HG02678 (cell line): ENCODE measurements at regions not wholly inside any gene's neighbourhood (a gene's known extent, or its start where the extent isn't known, plus 50 kb on each side); places are given as distances from the start of the nearest gene placed in this dataset.

Source experiments
- ATAC-seq: cut with Tn5 transposase; IDR thresholded peaks from one replicate; pipeline ENCODE4 v1.9.1; 2021; ENCODE audit warnings: mild to moderate bottlenecking, moderate library complexity; ENCODE audit not compliant: unreplicated experiment

DNA sequence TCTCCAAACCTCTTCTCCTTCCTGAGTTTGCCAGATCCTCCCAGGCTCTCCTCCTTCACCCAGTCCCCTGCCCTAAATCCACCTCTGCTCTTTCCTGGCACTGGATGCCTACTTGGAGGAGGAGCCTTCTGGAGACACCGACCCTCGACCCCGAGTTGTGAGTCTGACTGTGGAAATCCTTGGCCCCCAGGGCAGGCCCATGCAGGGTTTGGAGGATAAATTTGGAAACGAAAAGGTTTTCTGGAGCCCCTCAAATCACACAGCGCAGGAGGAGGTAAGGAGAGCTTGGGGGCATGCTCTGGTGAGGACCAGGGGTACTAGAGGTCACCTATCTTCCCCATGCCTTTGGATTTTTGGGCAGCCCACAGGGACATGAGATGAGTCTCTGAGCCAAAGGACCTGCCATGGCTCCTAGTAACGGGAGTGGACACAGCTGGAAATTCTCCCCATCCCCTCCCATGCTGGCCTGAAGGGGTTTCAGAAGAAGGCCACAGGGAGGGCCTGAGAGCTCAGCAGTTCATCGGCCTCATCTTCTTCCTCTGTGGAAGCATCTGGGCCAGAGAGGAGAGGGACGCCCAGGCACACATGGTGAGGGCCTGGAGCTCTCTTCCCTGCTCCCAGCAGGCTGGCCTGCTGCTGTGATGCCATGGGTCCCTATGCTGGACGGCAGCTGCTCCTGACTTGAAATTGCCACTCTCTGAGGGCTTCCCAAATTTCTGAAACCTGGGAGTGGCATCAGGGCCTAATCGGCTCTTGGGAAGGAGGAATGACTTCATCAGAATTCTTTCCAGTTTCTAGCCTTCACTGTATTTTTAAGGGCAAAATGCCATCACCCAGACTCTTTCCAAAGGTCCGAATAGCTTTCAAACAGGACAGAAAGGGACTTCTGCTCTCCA is 68.6 kb upstream of the ITGA11 start:
- ATAC-seq, result no peak

DNA sequence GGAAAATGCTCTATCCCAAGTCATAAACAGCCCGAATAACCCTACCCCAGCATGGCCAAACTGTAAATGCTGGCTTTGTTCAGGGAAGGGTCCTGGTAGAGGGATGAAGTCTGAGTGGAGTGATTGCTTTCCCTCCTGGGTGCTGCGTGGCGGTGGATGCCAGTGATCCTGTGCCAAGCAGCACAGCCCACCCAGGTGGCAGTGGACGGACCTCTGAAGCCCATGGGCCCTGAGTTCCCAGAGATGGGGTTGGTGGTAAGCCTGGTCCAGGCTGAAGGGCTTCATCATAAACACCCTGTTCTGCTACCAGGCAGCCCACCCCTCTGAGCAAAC is 69.3 kb upstream of the ITGA11 start:
- ATAC-seq, result no peak

DNA sequence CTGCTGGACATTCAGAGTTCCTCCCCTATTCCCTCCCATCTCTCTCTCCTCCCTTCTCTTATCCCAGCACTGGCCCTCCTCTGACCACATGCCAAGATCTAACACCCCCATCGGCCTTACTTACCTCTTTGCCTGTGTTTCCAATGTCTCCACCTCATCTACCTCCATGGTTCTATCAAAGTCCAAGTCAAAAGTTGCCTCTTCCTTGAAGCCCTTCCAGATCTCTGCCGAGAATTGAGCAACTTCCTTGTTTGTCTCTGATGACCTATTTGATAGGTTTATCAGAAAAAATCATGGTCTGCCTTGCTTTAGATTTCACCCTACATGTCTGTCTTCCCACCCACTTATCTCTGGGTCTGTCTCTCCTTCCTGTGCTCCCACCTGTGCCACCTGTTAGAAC is 69.7 kb upstream of the ITGA11 start:
- ATAC-seq, result no peak

DNA sequence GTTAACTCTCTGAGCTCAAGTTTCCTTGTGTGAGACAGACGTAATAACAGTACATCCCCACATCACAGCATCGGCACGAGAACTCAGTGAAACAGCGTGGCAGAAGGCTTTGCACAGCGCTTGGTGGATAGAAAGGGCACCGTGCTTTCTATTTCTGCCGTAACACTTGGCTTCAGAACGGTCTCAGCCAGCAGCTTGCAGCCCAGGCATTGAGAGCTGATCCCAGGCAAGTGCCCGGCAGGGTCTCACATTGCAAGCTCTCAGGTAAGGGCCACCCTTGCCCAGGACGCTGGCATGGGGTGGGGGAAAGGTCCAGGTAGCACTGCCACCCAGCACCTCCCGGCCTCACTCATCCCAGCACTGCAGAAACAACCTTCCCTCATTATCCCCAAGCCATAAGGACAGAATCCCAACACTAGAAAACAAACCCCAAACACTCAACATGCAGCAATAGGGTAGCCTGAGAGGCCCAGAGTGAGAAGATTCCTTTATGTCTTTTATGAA is 70.5 kb upstream of the ITGA11 start:
- no peak for ATAC-seq

DNA sequence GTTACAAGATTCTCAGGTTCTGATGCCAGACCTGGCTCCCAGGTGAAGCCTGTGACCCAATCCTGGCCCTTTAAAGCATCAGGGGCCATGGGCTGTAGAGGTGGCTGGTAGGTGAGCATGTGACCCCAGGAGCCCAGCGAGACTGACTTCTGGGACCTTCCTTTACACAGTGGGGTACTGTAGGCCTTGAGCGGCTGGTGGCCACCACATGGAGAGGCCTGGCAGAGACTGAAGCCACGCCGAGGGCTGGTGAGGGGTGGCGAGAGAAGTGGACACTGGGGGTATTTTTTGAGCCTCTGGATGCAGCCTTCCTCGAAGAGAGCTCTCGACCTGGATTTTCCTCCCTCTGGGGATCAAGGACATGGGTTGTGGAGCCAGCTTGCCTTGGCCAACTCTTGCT is 71.2 kb upstream of the ITGA11 start:
- ATAC-seq, result no peak

DNA sequence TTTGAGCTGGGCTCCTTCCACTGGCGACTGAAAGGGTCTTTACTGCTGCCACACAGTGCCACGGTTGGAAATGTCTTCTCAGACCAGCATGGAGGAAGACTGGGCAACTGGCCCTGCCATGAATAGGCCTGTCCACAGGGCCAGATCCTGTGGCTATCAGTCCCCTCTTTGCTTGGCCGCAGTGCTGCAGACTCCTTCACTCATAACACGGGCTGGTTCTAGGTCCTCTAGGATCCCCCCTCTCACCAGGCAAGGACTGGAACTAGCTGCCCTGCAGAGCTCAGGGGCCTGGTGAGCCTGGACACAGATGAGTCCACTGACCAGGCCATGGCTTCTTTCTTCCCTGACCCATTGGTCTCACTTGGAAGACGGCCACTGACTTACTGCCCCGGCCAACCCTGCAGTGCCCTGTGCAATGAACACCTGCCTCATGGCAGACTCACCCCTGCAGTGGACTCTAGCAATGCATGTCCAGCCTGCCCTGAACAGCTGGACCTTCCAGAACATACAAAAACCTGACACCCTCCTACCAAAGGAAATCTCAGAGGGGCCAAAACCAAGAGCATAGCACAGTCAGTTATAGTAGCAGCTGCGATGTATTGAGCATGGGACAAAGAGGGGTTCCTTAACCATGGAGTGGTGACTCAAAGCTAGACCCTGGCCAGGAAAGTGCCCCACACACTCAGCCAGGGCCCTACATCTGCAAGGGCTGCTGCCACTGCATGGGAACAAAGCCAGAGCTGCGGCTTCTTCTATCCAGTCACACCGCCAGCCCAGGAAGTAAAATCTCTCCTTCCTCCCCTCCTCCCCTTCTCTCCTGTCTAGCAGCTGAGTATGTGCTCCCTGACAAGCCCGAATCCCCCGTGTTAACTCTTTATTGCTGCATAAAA is 72.1 kb upstream of the ITGA11 start:
- no peak for ATAC-seq

DNA sequence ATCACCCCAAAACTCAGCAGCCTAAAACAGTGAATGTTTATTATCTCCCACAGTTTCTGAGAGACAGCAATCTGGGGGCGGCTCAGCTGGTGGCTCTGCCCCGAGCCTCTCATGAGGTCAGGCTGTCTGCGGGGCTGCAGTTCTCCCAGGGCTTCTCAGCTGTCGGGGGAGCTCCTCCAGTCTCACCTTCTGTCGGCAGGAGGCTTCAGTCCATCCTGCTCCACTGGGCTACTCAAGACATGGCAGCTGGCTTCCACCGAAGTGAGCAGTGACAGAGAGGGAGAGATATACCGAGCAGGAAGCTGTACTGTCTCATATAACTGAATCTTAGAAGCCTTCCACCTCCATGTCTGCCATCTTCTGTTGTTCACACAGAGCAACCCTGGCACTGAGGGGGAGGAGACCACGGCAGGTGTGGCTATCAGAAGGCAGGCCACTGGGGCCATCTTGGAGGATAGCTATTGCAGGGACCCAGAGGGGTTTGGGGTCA is 72.8 kb upstream of the ITGA11 start:
- ATAC-seq, result no peak

DNA sequence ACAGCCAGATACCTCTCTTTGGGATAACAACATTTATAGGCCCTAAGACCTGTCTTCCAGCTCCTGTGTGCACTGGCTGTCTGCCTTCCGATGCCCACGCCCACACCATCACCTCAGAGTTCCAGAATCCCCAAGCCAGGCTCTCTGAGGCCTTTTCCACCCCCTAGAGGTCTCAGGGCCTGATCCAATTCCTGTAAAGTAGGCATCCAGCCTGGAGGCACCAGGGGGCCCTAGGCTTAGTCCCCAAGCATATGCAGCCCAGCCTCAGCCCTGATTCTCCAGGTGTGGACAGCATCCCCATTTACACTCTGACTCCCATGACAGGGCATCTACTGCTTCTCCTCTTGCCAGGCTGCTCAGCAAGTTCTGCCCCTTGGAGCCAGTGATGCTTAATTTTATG is 72.7 kb upstream of the CORO2B start:
- no peak for ATAC-seq

DNA sequence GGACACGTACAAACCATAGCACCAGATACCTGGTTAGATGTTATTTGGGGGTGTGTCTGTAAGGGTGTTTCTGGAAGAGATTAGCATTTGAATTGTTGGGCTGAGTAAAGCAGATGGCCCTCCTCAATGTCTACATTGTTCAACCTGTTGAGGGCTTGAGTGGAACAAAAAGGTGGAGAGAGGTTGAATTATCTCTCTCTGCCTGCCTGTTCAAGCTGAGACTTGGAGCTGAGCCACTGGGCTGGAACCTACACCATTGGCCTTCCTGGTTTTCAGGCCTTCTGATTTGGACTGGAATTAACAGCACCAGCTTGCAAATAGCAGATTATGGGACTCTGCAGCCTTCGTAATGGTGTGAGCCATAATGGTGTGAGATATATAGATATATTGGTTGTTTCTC is 71.3 kb upstream of the CORO2B start:
- no peak for ATAC-seq

DNA sequence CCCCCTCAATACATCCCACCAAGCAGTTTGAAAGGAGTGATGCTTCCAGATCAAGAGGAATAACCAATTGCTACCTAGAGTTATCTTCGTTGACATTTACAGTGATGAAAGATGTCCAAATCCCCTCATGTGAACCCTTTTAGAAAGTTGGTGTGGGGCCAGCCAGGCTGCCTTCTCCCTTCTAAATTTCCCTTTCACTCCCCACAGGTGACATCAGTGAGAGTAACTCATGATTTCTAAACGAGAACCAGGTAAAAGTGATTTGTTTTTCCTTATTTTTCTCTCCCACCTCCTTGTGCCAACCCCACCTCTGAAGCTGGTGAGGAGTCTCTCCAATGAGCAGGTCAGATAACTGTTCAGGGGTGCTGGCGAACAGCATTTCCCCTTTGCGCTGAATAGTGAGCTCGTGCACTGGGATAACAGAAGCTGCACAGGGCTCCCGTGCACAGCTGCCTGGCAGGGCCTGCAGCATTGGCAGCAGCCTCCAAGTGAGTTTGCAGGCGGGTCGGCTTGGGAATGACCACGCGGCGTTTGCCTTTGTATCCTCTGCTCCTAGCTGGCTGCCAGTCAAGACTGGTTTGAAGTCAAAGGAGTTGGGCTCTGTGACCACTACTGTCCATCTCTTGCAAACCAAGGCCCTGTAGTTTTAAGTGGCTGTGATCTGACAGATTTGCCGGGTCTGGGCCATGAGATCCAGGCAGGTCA is 70.2 kb upstream of the CORO2B start:
- ATAC-seq, result no peak

DNA sequence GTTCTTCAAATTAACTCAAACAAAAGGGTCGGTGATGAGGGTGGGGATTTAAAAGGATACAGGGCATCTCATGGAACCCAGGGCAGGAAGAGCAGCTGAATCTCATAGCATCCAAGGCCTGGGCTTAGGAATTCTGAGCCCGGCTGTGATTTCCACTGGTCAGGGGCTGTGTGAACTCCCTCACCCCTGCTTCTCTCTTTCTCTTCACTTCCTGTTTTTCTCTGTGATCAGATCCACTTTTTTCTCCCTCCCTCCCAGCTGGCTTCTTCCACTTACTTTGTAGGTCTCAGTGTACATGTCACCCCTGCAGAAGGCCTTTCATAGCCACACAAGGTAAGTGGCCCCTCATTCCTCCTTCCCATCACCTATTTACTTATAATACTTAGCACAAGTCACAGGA is 68.2 kb upstream of the CORO2B start:
- ATAC-seq, result no peak

DNA sequence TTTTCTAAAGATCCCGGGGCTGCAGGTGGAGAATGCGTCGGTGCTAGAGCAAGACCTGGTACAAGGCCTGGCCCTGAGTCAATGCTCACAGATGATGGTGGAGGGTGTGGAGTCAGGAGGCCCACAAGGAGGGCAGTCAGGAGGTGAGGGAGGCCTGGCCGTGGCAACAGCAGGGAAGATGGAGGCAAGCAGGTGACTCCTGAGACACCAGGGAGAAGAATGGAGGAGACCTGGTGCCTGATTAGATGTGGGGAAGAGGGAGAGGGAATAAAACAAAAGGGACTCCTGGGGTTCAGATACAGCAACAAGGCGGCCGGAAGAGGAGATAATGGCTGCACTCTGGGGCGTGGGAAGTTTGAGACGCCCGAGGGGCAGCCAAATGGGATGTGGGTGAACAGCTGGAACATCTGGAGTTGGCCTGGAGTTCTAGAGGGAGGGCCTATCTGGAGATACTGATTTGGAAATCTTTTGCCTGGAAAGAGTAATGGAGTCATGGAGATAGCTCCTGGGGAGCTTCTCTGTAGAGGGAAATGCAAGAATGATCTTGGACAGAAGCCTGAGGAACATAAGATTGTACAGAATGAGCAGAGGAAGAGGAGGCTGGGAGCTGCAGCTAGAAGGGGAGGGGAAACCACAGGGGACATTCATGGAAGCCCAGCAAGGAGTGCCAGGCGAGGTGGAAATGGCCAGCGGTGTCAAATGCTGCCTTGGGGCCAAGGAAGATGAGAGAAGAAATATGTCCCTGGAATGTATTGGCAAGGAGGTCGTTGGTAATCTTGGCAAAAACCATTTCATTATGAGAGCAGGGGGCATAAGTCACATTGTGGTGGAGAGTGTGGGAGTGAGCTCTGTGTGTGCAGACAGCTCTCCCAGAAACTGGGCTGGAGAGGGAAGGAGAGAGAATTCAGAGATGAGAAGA is 67.5 kb upstream of the CORO2B start:
- no peak for ATAC-seq

DNA sequence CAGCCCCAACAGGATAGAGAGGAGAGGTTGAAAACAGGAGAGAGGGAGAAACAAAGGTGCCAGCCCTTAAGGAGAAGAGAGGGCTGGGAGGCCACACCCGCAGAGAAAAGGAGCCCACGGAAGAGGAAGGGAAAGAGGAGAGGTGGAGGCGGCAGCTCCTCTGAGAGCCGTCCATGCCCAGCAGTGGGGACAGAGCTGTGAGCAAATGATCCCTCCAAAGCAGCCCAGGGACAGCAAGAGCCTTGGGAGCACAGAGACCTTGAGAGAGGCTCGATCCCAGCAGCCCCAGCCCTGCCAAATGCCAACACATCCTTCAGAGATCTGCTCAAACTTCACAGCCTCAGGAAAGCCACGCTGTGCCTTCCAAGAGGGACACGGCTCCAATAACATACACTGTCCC is 66.7 kb upstream of the CORO2B start:
- no peak for ATAC-seq

DNA sequence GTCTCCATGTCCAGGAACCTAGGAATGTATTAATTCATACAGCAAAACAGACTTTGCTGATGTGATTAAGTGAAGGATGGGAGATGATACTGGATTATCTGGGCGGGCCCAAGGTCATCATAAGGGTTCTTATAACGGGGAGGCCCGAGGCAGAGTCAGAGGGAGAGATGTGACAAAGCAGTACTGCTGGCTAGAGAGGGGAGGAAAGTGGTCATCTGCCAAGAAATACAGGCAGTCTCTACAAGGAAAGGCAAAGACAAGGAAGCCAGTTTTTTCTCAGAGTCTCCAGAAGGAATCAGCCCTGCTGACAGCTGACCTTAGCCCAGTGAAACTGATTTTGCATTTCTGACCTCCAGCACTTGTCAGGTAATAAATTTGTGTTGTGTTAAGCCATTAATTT is 66.2 kb upstream of the CORO2B start:
- no peak for ATAC-seq

DNA sequence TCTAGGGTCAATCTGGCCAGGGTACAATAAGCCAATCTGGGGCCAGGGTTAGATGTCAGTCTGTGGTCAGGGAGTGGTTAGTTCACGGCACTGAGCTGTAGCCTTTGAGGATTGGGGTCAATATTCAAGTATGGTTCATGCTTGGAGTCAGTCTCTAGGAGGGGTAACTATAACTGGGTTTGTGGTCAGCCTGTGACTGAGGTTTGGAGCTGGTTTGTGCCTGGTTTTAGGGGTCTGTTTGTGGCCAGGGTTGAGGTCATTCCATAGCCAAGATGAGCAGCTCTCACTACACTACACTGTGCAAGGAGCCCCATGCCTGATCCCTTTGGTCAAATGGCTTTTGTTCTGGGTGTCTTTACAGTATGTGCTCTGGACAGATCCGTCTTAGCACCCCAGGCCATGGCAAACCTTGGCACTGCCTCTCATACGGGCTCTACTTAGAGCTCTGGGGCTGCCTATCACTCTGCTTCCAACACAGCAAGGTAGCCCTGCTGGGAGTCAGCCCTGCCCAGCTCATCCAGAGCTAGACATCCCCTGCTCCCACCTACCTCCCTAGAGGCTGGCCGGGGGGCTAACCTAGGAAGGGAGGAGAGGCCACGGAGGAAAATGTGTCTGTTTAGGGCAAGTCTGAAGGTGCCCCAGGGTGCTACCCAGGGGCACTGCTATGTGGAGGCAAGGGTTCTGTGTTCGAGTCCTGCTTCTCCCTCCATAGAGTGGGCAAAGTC is 63.3 kb upstream of the CORO2B start:
- ATAC-seq, result no peak

DNA sequence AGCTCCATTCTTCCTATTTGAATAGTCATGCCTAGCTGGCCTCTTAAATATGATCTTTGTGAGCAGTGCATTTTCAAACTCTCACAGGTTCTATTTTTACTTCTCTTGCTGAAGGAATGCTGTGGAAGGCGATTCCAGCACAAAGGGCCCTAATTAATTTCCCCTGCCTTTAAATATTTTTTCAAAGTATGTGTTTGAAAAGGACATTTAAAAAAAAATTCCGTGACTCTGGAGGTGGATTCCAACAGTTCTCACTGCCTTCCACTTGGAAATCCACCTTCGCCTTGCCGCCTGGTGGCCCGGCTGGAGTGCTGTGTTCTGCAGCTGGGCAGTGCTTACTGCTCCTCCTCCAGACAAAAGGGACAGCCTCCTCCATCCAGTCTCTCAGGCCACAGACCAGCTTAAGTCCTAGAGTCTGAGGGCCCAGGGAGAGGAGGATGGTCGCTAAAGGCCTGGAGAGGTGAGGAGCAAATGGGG is 61.5 kb upstream of the CORO2B start:
- no peak for ATAC-seq

DNA sequence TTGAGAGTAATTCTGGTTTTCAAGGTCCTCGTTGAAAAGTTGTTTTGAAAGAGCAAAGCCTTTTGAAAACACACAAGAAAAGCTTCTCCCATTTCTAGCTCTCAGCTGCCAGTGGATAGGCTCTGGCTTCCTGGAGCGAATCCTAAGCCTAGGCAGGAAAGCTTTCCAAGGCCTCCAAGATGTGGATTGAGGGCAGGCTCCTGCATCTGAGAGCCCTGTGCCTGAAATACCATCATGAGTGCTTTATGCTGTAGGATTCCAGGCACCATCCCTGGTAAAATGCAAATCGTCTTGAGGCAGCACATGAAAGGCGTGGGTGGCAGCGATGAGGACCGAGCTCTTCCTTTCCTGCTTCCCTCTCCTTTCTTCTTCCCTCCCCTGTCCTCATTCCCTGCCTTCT is 60.7 kb upstream of the CORO2B start:
- no peak for ATAC-seq

DNA sequence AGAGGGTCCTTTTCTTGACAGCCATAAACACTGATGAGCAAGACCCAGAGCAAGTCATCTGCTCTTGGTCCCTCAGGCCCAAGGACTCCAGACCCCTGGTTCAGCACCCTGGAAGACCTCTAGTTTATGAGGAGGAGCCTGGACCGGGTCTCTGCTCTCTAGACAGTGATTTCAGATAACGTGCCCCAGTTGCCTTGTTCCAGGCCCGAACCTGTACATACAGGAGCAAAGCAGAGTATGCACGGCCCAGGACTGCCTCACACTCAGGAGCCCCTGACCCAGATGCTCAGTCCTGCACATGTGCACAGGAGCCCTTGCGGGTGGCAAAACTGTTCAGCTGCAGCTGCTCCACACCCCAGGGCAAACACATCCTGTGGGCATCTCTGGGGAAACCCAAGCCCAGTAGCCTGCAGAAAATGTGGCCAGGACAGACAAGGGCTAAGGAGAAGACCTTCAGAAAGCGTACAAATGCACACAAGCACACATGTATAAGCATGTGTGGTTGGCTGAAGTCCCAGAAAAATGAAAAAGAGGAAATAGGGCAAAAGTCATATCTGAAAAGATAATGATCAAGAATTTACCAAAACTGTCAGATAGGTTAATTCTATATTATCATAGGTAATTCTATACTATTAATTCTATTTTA is 59.9 kb upstream of the CORO2B start:
- no peak for ATAC-seq
